ENCODE measurements at regions not wholly inside any gene's neighbourhood (a gene's known extent, or its start where the extent isn't known, plus 50 kb on each side); places are given as distances from the start of the nearest gene placed in this dataset.

GRCh38 chr1:8213676-8214075 is 104.2 kb upstream of the SLC45A1 start:
- Histone ChIP-seq H3K27me3 (no peaks in the 10 kb centered on the region), H3K4me1 (peaks cover 0 to 50% (median 23%) of the 10 kb centered on the region in 4 donors), H3K4me3 (no peak overlapping the region), H3K36me3 (no peaks in the 10 kb centered on the region), H3K27ac (peak overlapping the region; percentile 71 to 82), H3K9me3 (no peaks in the 10 kb centered on the region)
- DNase-seq = no peak
- TF ChIP-seq CTCF (IDR thresholded peaks at IDR 0.05) = no peak
- intact Hi-C loops (cut with DNase I; ENCODE audit: low total_unique reads) = loop anchor here (10.0 kb wide), 1 partner anchor 101 kb away; the partner anchor contains the start of gene SLC45A1

GRCh38 chr1:8213136-8213535 is 104.8 kb upstream of the SLC45A1 start:
- no peaks in the 10 kb centered on the region for H3K36me3 ChIP-seq
- no peak for TF ChIP-seq CTCF (IDR thresholded peaks at IDR 0.05)
- no peaks in the 10 kb centered on the region for H3K27me3 ChIP-seq
- no peak for DNase-seq
- no peaks in the 10 kb centered on the region for H3K9me3 ChIP-seq
- H3K27ac ChIP-seq = peak overlapping the region; percentile 71 to 82
- intact Hi-C loops (cut with DNase I; ENCODE audit: low total_unique reads) = loop anchor here (10.0 kb wide), 1 partner anchor 102 kb away; the partner anchor contains the start of gene SLC45A1
- H3K4me1 ChIP-seq = peaks cover 0 to 46% (median 20%) of the 10 kb centered on the region in 4 donors
- H3K4me3 ChIP-seq = no peak overlapping the region

DNA sequence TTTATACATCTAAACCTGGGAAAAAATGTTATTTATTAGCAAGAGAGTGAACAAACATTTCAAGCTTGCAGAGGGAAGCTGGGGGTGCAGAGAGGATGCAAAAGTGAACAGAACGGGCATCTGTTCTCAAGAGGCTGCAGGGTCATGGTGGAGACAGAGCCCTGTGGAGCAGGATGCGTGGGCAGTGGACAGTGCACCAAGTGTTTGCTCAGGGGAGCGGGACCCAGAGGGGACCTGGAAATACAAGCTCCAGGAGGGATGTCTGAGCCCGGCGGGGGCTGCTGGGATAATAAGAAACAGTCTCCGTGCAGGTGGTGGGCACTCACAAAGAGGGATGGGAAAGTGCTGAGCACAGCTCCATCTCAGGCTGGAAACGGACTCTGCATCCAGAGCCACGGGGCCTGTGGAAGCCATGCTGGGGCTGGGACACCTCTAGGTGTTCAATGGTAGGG is 105.3 kb upstream of the SLC45A1 start:
- Histone ChIP-seq H3K27ac (peak overlapping the region; percentile 71 to 82), H3K9me3 (no peaks in the 10 kb centered on the region), H3K36me3 (no peaks in the 10 kb centered on the region), H3K27me3 (no peaks in the 10 kb centered on the region), H3K4me1 (peaks cover 0 to 41% (median 18%) of the 10 kb centered on the region in 4 donors), H3K4me3 (no peak overlapping the region)
- DNase-seq = no peak
- TF ChIP-seq CTCF (IDR thresholded peaks at IDR 0.05) = no peak
- intact Hi-C loops (cut with DNase I; ENCODE audit: low total_unique reads) = loop anchor here (10.0 kb wide), 1 partner anchor 102 kb away; the partner anchor contains the start of gene SLC45A1

GRCh38 chr1:8211883-8212579 is 105.9 kb upstream of the SLC45A1 start:
- TF ChIP-seq CTCF (IDR thresholded peaks at IDR 0.05) = no peak
- H3K27me3 ChIP-seq = no peaks in the 10 kb centered on the region
- H3K4me1 ChIP-seq = peaks cover 0 to 35% (median 13%) of the 10 kb centered on the region in 4 donors
- no peaks in the 10 kb centered on the region for H3K9me3 ChIP-seq
- intact Hi-C loops (cut with DNase I; ENCODE audit: low total_unique reads) = loop anchor here (10.0 kb wide), 1 partner anchor 103 kb away; the partner anchor contains the start of gene SLC45A1
- peak overlapping the region; percentile 71 to 82 for H3K27ac ChIP-seq
- DNase-seq = peak; percentile 70 to 89
- no peak overlapping the region for H3K4me3 ChIP-seq
- H3K36me3 ChIP-seq = no peaks in the 10 kb centered on the region

DNA sequence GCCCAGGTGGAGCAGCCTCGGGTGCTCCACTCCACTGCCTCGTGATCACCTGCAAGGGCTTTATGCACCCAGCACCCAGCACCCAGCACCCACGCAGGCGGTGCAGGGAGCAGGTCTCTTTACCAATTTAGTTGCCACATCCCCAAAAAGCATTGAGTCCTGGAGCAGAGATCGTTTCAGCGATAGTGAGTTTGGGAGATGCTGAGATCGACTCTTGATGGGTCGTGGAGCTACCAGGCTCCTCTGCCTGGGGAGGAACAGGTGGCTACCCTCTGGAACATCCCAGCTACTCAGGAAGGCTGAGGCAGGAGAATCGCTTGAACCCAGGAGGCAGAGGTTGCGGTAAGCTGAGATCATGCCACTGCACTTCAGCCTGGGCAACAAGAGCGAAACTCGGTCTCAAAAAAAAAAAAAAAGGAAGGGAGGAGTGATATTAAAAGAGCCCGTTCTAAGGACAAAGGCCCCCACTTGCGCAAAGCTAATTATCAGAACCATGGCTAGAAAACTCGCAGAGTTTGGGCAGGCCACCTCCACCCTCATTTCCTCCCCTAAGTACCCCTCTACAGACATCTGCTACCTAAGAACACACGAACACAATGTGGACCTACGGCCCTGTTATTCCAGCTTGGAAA is 106.5 kb upstream of the SLC45A1 start:
- no peaks in the 10 kb centered on the region for H3K27me3 ChIP-seq
- DNase-seq = no peak
- no peaks in the 10 kb centered on the region for H3K9me3 ChIP-seq
- no peak overlapping the region for H3K4me3 ChIP-seq
- H3K4me1 ChIP-seq = peaks cover 0 to 28% (median 8%) of the 10 kb centered on the region in 4 donors
- intact Hi-C loops (cut with DNase I; ENCODE audit: low total_unique reads) = loop anchor here (10.0 kb wide), 1 partner anchor 103 kb away; the partner anchor contains the start of gene SLC45A1
- no peaks in the 10 kb centered on the region for H3K36me3 ChIP-seq
- H3K27ac ChIP-seq = peak overlapping the region; percentile 55 to 71
- TF ChIP-seq CTCF (IDR thresholded peaks at IDR 0.05) = no peak
